ENCODE measurements at regions not wholly inside any gene's neighbourhood (a gene's known extent, or its start where the extent isn't known, plus 50 kb on each side); places are given as distances from the start of the nearest gene placed in this dataset.

DNA sequence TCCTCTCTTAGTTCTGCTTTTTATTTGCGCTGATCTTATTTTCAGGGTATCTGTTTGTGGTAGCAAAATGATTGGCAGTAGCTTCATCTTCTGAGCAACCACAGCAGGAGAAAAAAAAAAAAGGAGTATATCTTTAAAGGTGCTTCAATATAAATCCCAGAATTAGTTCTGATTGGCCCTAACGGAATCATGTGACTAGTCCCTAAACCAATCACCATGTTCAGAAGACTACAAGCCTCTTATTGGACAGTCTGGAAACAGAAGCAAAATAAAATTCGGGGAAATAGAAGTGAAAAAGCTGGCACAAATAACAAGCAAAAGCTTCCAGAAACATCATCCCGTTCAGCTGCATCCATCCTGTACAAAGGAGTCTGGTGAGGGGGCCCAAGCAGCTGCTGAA is 49.9 kb upstream of the PTPRO start:
- CTCF ChIA-PET: interaction anchor here (0.6 to 1.0 kb wide), 3 partner anchors 45 to 283 kb away, joined by 3 to 4 read pairs (median 4); partner anchors contain the start of gene RERG

More for the DNA sequence above, 49.9 kb upstream of the PTPRO start:
- Mint-ChIP-seq H3K4me1 (peaks cover 7% of the 10 kb centered on the region), H3K9me3 (no peaks in the 10 kb centered on the region), H3K4me3 (no peak overlapping the region), H3K27me3 (ENCODE audit: low read depth) (no peaks in the 10 kb centered on the region), H3K36me3 (no peaks in the 10 kb centered on the region), H3K27ac (no peak overlapping the region)
- ATAC-seq (no peak), DNase-seq (ENCODE audit: low spot score) (no peak)
- TF ChIP-seq ZNF121 (CRISPR knock-in tag; IDR thresholded peaks at IDR 0.05) (no peak), ZNF219 (CRISPR knock-in tag; IDR thresholded peaks at IDR 0.05; ENCODE audit: borderline replicate concordance) (no peak), CREB1 (CRISPR knock-in tag; IDR thresholded peaks at IDR 0.05) (no peak), ZNF423 (CRISPR knock-in tag; IDR thresholded peaks at IDR 0.05) (no peak), CREM (CRISPR knock-in tag; IDR thresholded peaks at IDR 0.05) (no peak), MXD4 (CRISPR knock-in tag; IDR thresholded peaks at IDR 0.05; ENCODE audit: borderline replicate concordance) (no peak), NFYB (CRISPR knock-in tag; conservative IDR thresholded peaks at IDR 0.05; ENCODE audit: low read depth) (no peak), CBFB (CRISPR knock-in tag; IDR thresholded peaks at IDR 0.05; ENCODE audit: low read depth) (no peak), ZNF416 (CRISPR knock-in tag; IDR thresholded peaks at IDR 0.05) (no peak)
- TF ChIP-seq, protein P1, sequence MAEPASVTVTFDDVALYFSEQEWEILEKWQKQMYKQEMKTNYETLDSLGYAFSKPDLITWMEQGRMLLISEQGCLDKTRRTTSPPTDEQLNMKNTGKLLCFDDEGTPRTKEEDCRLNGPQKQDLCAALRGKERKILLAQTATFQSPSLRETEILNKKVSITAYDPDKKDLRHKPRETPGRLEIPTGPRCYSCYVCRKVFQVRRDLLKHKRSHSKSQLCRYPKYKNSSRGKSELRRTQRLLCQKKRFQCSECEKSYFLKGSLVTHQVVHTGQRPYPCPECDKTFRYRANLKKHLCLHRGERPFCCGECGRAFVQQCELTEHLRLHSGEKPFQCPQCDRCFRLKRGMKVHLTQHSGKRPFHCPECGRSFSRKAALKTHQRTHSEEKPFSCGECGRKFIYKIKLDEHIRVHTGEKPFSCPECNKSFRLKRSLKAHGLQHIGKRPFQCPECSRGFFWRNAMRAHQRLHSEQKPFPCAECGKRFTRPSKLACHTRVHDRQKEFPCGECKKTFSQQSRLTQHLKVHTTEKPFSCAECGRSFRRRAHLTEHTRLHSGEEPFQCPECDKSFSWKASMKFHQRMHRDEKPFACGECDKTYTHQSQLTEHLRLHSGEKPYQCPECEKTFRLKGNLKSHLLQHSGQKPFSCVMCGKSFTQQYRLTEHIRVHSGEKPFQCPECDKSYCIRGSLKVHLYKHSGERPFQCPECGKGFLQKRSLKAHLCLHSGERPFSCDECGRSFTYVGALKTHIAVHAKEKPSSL (CRISPR knock-in tag; conservative IDR thresholded peaks at IDR 0.05): no peak
- TF ChIP-seq, protein P2, sequence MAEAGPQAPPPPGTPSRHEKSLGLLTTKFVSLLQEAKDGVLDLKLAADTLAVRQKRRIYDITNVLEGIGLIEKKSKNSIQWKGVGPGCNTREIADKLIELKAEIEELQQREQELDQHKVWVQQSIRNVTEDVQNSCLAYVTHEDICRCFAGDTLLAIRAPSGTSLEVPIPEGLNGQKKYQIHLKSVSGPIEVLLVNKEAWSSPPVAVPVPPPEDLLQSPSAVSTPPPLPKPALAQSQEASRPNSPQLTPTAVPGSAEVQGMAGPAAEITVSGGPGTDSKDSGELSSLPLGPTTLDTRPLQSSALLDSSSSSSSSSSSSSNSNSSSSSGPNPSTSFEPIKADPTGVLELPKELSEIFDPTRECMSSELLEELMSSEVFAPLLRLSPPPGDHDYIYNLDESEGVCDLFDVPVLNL (CRISPR knock-in tag; IDR thresholded peaks at IDR 0.05; ENCODE audit: borderline replicate concordance, low read depth): no peak
- TF ChIP-seq, protein P3, sequence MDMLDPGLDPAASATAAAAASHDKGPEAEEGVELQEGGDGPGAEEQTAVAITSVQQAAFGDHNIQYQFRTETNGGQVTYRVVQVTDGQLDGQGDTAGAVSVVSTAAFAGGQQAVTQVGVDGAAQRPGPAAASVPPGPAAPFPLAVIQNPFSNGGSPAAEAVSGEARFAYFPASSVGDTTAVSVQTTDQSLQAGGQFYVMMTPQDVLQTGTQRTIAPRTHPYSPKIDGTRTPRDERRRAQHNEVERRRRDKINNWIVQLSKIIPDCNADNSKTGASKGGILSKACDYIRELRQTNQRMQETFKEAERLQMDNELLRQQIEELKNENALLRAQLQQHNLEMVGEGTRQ (CRISPR knock-in tag; IDR thresholded peaks at IDR 0.05): no peak
- TF ChIP-seq, protein P4, sequence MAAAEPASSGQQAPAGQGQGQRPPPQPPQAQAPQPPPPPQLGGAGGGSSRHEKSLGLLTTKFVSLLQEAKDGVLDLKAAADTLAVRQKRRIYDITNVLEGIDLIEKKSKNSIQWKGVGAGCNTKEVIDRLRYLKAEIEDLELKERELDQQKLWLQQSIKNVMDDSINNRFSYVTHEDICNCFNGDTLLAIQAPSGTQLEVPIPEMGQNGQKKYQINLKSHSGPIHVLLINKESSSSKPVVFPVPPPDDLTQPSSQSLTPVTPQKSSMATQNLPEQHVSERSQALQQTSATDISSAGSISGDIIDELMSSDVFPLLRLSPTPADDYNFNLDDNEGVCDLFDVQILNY (CRISPR knock-in tag; IDR thresholded peaks at IDR 0.05): no peak
- TF ChIP-seq, protein P5, sequence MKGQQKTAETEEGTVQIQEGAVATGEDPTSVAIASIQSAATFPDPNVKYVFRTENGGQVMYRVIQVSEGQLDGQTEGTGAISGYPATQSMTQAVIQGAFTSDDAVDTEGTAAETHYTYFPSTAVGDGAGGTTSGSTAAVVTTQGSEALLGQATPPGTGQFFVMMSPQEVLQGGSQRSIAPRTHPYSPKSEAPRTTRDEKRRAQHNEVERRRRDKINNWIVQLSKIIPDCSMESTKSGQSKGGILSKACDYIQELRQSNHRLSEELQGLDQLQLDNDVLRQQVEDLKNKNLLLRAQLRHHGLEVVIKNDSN (CRISPR knock-in tag; IDR thresholded peaks at IDR 0.05): no peak
- TF ChIP-seq, protein P6, sequence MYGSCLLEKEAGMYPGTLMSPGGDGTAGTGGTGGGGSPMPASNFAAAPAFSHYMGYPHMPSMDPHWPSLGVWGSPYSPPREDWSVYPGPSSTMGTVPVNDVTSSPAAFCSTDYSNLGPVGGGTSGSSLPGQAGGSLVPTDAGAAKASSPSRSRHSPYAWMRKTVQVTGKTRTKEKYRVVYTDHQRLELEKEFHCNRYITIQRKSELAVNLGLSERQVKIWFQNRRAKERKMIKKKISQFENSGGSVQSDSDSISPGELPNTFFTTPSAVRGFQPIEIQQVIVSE (CRISPR knock-in tag; IDR thresholded peaks at IDR 0.05; ENCODE audit: borderline replicate concordance): no peak
- TF ChIP-seq, protein P7, sequence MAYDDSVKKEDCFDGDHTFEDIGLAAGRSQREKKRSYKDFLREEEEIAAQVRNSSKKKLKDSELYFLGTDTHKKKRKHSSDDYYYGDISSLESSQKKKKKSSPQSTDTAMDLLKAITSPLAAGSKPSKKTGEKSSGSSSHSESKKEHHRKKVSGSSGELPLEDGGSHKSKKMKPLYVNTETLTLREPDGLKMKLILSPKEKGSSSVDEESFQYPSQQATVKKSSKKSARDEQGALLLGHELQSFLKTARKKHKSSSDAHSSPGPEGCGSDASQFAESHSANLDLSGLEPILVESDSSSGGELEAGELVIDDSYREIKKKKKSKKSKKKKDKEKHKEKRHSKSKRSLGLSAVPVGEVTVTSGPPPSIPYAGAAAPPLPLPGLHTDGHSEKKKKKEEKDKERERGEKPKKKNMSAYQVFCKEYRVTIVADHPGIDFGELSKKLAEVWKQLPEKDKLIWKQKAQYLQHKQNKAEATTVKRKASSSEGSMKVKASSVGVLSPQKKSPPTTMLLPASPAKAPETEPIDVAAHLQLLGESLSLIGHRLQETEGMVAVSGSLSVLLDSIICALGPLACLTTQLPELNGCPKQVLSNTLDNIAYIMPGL (CRISPR knock-in tag; IDR thresholded peaks at IDR 0.05): no peak
- TF ChIP-seq, protein P8, sequence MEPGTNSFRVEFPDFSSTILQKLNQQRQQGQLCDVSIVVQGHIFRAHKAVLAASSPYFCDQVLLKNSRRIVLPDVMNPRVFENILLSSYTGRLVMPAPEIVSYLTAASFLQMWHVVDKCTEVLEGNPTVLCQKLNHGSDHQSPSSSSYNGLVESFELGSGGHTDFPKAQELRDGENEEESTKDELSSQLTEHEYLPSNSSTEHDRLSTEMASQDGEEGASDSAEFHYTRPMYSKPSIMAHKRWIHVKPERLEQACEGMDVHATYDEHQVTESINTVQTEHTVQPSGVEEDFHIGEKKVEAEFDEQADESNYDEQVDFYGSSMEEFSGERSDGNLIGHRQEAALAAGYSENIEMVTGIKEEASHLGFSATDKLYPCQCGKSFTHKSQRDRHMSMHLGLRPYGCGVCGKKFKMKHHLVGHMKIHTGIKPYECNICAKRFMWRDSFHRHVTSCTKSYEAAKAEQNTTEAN (CRISPR knock-in tag; IDR thresholded peaks at IDR 0.05): no peak
- TF ChIP-seq, protein P9, sequence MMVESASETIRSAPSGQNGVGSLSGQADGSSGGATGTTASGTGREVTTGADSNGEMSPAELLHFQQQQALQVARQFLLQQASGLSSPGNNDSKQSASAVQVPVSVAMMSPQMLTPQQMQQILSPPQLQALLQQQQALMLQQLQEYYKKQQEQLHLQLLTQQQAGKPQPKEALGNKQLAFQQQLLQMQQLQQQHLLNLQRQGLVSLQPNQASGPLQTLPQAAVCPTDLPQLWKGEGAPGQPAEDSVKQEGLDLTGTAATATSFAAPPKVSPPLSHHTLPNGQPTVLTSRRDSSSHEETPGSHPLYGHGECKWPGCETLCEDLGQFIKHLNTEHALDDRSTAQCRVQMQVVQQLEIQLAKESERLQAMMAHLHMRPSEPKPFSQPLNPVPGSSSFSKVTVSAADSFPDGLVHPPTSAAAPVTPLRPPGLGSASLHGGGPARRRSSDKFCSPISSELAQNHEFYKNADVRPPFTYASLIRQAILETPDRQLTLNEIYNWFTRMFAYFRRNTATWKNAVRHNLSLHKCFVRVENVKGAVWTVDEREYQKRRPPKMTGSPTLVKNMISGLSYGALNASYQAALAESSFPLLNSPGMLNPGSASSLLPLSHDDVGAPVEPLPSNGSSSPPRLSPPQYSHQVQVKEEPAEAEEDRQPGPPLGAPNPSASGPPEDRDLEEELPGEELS (CRISPR knock-in tag; IDR thresholded peaks at IDR 0.05): no peak
- TF ChIP-seq, protein P10, sequence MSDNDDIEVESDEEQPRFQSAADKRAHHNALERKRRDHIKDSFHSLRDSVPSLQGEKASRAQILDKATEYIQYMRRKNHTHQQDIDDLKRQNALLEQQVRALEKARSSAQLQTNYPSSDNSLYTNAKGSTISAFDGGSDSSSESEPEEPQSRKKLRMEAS (CRISPR knock-in tag; IDR thresholded peaks at IDR 0.05): no peak
- POLR2A ChIA-PET: interaction anchor here (0.7 kb wide), 1 partner anchor 756 kb away, joined by 4 read pairs; no protein-coding TSS in a partner anchor

All from WTC11 (cell line).